ENCODE measurements at regions not wholly inside any gene's neighbourhood (a gene's known extent, or its start where the extent isn't known, plus 50 kb on each side); places are given as distances from the start of the nearest gene placed in this dataset.
"Not testable (repeated sequence)": the region's sequence is repeated elsewhere in the genome, so short reads cannot be mapped to it uniquely, and the experiment has no call there.

DNA sequence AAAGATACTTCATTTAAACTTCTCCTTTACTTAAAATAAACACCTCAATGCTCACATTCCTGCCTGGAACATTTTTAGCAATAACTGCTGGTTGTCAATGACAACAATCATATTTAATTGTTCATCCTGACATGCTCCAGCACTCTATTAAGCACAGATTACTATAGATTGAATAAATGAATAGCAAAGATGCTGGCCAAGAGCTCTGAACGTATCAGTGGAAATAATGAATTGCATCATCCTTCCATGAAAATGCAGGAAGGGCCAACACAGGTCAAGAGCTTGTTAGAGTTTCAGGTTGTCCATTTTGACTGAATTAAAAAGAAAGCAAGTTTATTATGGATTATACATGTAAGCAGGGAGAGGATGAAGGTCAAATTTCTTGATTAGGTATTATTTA is 994.0 kb downstream of the TSN start:
- DNase-seq = no peak

DNA sequence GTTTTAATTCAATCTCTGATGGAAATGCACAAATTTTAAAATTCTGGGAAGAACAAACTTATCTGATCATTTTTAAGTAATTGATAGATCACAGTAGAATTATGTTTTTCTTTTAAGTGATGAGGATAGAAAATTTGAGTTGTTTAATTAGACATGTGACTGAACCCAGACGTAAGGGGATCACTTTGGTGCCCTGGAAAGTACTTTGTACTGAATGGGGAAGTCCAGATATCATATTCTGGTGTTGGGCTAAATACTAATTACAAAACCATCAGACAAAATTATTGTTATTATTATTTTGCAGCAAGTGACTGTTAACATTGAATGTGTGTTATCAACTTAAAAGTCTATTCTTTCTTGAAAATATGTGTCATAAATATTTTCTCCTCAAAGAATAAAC is 994.6 kb downstream of the TSN start:
- DNase-seq = no peak

DNA sequence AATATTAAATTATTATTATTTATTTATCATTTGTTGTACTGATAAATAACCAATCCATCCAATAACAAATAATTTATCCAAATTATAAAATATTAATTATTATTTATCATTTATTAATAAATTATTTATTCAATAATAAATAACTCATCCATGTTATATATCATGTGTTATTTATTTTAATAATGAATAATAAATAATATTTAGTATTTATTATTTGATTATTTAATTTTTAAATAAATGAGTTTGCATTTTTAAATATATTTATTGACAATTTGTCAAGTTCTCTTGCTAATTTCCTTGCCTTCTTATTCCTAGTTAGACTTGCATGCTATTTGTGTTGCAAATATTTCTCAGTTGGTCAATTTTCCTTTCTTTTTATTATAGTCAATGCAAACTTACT is 995.4 kb downstream of the TSN start:
- no peak for DNase-seq

DNA sequence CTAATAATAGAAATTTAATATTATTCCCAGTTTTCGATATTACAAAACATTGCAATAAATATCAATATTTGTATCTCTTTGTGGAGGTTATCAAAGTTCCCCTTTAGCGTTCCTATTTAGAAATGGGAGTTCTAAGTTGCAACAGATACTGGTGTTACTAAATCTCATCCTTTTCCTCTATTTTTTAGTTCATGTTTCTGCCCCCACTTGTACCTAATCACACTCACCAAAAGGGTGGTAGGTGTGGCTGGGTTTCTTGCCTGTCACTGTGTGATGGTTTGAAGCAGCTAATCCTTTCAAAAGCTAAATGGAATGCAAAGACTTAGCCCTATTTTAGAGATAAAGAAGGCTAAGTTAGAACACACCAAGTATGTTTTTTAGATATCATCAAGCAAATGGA is 997.9 kb downstream of the TSN start:
- DNase-seq = no peak

DNA sequence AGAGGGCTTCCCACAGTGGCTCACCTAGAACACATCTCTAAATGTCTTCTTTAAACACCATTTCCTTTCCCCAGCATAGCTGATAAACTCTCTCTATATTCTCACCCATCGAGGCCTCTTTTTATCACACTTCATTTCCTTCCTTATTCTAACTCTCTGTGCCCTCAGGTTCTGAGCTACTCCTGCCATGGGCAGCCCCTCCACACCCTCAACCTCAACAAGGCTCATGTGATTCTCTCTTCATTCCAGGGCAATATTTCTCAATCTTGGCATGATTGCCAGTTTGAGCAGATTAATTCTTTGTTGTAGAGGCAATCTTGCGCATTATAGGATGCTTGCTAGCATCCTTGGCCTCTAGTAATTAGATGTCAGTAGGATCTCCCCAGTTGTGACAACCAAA is 999.1 kb downstream of the TSN start:
- DNase-seq = no peak

DNA sequence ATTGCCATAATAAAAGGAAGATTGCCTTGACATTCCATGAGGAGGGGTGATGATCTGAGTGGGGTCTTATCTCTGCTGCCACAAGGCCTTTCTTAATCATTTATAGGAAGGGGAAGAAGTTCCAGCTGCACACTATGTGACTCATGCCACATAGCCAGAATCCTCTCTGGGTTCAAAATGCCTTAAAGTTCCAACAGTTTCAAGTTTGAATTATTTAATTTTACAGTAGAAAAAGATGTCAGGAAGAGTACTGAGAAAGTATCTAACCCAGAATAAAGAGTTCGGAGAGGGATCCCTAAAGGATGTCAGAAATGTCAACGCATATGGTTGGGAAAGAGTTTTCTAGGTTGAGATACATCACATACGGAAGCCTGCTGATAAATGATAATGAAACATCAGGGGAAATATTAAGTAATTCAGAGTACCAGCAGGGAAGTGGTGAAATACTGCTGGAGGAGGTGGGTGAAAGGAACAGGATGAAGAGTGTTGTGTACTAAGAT is 999.9 kb downstream of the TSN start:
- DNase-seq = no peak

DNA sequence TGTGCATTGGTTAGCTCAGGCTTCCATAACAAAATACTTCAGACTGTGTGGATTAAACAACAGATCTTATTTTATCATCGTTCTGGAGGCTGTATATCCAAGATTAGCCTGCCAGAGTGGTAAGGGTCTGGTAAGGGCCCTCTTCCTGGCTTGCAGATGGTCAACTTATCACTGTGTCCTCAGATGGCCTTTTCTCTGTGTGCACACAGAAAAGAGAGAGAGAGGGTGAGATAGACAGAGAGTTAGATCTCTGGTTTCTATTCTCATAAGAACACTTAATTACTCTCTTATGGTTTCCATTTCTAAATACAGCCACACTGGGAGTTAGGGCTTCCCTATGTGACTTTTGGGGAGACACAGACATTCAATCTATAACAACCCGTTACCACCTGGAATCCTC is 1003.5 kb downstream of the TSN start:
- DNase-seq = no peak

DNA sequence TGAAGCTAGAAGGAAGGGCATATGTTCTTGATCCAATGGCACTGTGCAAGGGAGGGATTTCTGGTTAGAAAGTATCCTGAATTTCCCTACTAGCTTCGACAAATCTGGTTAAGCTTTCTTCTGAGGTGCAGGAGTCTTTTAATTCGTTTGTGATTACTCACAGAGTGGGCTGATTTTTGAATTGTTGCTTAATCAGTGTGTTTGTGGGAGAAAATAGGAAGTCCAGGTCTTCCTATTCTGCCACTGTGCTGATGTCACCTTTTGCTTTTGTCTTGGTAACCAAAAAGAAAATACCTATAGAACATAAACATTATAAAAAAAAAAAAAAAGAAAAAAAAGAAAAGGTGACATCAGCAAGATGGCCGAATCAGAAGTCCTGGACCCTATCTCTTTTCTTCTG is 1008.6 kb downstream of the TSN start:
- DNase-seq = no peak

DNA sequence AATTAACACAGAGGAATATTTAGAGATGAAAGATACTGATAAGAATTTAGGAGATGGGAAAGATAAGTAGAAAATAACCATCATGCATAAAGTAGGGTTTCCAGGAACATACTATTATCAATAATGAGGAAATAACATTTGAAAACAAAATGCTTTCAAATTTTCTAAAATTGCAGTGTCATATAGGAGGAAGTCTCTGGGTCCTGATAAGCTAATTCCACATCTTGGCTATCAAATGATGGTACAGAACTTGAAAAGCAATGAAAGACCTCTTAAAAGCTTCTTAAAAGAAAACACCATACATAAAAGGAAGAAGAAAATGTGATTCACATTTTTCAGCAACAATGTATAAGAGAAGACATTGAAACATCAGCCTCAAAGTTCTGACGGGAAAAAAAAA is 1024.8 kb downstream of the TSN start:
- DNase-seq = no peak

DNA sequence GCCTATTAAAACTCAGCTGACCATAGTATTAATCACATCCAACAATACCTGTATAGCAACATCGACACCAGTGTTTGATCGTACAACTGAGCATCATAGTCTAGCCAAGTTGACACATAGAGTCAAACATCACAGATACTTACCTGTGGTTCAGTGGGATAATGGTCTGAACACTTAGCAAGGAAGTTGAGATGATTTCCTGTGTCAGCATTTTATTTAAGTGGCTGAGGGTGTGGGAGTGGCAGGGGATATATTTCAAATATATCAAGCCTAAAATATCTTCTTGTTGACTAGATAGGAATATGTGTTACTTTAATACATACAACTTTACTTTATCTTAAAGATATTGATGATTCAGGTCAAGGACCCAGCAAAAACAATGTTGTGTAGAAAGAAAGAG is 1038.6 kb downstream of the TSN start:
- no peak for DNase-seq

DNA sequence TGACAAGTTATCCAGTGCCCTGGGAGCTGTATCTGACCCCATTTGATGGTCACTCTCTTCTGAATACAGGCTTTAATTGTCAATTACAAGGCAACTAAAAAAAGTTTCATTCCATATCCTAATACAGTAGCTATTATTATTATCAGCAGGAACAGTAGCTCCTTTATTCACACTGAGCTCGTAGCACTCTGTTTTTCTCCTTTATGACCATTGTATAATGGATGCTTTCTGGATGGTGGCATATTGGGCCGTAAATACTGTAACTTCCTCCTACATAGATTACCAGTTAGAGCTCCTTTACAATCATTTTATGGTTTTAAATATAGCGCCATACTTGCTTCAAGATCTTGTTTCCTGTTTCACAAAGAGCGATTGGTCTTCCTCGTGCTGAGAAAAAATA is 1040.3 kb downstream of the TSN start:
- DNase-seq = no peak

DNA sequence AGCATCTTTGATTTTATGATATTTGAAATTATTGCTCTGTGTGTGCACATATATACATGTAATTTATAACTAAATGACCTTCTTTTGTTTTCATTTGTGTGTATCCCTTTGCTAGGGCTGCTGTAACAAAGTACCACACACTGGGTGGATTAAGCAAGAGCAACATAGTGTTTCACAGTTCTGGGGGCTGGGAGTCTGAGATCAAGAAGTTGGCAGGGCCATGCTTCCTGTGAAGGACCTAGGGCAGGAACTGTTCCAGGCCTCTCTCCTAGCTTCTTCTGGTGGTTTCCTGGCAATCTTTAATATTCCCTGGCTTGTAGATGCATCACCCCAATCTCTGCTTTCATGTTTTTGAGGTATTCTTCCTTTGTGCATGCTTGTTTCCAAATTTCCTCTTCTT is 1043.9 kb downstream of the TSN start:
- no peak for DNase-seq

DNA sequence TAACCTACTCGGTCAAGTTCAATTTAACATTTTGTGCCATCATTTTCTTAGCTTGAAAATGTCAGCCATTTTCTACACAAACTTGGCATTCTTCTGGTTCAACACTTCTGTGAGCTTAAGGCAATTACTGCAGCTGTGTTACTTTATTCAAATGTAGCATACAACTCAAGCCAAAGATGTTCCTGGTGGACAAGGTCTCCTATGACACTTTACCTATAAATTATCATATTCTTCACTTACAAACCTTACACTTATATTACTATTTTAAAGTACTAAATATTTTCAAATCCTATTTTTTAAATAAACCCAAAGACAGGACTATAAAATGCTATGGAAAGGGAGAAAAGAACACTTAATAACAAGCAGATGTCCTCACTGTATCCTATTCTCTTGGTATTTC is 1045.3 kb downstream of the TSN start:
- DNase-seq = no peak

DNA sequence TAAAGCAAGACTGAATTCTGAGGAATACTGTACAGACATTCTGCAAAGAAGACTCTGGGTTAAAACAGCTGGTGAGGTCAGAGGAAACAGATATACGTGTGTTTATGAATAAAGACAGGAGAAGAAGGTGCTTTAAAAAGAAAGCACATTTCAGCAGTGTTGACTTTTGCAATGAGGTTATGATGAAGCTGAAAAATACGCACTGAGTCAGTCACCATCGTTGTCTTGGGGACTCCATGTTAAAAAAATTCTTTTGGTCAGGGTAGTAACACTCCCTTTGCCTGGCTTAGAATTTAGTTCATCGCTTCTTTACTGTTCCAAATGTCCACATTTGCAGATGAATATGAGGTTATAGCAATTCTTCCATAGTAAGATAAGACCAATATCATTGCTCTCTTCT is 1049.0 kb downstream of the TSN start:
- no peak for DNase-seq

DNA sequence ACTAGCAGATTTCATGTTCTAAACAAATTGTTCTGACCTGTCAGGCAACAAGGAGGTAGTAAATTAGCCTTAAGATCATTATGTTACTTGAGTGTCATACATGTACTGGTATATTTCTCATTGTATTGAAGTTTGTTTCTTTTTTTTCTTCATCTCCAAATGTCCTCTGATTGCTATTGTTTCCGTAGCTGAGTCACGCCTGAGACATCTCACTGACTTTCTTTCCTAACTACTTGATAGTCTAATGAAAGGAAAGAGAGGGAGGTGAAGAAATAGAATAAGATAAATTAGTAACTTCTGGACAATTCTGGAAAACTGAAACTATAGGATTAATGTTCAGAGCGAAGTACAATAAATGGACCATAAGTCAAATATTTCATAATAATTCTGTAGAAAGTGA is 1049.9 kb downstream of the TSN start:
- no peak for DNase-seq

DNA sequence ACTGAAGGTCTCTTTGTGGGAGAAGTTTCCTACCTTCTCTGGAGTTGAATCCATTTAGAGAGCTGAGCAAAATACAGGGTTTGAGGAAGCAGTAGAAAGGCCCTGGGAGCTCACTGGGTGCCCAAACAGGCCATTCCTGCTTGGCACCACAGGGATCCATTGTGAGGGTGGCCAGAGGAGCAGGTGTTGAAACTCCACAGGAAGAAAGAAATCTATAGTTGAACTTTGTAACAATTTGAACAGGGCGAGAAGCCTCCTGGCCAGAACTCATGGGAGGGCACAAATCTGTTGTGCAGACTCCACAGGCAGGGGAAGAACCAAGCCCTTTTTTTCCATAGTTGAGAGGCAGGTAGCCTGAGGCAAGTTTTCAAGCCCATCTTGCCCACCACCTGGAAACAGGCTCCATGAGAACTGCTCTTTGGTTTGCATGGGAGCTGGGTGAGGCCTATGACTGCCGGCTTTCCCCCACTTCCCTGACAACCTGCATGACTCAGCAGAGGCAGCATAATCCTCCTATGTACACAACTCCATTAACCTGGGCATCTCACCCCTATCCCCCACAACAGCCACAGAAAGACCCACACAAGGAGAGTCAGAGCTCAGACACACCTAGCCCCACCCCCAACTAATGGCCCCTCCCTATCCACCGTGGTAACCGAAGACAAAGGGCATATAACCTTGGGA is 1053.0 kb downstream of the TSN start:
- DNase-seq = no peak

DNA sequence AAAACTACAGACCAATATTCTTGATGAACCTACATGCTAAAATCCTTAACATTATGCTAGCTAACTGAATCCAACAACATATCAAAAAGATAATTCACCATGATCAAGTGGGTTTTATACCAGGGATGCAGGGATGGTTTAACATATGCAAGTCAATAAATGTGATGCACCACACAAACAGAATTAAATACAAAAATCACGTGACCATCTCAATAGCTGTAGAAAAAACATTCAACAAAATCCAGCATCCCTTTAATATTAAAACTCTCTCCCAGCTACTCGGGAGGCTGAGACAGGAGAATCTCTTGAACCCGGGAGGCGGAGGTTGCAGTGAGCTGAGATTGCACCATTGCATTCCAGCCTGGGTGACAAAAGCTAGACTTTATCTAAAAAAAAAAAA is 1056.8 kb downstream of the TSN start:
- DNase-seq = not testable (repeated sequence)

DNA sequence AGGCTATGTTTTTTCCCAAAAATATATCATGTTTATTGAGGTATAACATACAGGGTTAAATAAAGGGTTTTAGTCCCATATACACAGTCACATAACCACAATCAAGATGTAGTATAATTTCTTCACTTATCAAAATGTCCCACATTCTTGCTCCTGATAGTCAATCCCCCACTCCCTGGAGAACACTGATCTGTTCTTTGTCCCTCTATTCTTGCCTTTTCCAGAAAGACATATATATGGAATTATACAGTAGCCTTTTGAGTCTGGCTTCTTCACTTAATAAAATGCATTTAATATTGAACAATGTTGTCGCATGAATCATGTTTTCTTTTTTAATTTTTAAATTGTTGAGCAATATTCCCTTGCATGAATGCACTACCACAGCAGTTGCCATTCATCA is 1059.7 kb downstream of the TSN start:
- DNase-seq = no peak

DNA sequence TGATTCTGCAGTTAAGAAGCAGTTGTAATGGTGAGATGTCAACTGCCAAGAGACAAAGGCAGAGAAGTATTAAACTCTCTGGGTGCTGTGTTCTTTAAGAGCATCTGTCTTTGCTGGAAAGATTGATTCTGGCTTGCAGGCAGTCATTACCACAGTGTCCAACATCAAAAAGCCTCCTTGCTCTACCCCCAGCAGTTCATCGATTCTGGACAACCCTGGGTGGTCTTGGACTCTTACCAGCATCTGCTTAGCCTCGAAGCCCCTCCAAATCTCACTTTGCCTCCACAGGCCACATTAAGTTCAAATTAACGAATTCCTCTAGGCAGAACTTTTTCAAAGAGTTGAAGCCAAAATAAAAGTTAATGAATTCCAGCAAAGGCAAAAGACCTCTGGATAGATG is 1061.4 kb downstream of the TSN start:
- DNase-seq = peak; percentile 40

DNA sequence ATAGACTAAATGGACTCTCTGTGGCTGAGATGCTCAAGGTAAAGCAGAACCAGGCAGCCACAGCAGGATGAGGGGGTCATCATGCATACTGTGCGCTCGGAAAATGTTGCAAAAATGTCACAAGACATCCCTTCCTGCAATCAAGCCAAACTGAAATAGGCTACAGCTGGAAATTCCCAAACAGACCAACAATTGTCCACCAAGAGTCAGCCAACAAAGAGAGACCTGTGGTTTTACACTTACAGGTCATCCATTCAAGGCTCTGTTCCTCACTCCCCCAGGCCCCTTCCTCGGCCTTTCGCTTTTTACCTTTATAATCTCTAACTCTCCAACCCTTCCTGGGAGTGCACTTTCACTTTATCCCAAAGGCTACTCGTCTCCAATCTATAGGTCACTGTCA is 1066.9 kb downstream of the TSN start:
- no peak for DNase-seq

DNA sequence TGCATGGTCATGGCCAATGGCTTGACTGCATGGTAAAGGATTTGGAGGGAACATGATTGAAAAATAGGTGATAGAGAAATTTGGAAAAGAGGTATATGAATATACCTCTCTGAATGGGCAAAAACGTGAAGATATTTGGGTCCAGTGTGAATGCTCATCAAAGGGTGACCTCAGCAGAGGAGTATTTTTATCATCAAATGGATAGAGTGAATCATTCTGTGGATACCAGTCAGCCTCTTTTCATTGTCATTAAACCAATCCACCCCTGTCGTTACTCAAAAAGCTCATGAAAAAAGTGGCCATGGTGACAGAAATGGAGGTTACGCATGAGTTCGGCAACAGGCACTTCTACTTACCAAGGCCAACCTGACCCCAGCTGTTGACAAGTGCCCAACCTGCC is 1074.7 kb downstream of the TSN start:
- no peak for DNase-seq

DNA sequence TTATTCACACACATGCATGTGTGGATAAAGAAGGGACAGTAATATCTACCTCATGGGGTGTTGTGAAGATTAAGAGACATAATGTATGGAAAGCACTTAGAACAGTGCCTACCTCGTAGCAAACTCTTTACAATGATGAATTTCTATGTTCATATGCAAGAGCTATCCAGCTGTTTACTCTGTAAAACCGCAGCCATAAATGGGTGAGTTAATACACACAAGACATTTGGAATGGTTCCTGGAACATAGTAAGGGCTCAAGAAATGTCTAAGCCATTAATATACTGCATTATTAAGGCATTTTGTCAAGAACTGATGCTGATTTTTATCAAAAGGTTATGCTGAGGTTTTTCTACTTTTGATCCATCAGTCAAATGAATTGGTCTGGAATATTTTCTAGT is 1076.2 kb downstream of the TSN start:
- no peak for DNase-seq

DNA sequence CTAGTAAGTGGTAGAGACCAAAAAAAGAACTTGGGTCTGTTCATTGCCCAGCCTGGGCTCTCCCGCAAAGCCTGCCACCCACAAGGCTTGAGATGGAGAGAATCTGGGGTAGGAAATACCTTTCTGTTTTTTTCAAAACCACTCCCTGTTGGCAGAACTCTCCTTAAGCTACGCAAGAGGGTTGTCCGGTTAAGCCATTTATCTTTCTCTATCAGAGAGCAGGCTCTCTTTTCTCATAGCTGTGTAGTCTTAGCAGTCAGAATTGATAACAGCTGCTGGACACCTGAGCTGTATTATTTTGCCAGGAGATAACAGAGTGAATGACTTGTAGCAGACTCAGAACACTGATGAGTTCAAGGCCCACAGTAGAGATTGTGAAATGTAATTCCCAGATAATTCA is 1088.1 kb downstream of the TSN start:
- DNase-seq = no peak

DNA sequence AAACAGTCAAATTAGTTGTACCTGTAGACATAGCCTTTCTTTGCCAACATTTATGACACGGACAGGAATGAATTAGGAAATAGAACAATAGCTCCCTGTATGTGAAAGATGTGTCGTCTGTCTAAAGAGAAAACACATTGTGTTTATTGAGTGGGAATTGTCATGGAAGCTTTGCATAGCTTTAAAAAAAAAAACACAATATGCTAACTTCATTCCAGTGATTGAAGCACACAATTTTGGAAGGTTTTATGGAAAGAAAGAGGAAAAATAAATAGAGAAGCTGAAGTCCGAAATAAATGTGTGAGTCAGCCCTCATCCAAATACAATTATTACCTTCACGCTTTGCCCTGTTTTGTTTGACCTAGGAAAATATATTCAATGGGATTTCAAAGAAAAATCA is 1095.7 kb downstream of the TSN start:
- DNase-seq = no peak

DNA sequence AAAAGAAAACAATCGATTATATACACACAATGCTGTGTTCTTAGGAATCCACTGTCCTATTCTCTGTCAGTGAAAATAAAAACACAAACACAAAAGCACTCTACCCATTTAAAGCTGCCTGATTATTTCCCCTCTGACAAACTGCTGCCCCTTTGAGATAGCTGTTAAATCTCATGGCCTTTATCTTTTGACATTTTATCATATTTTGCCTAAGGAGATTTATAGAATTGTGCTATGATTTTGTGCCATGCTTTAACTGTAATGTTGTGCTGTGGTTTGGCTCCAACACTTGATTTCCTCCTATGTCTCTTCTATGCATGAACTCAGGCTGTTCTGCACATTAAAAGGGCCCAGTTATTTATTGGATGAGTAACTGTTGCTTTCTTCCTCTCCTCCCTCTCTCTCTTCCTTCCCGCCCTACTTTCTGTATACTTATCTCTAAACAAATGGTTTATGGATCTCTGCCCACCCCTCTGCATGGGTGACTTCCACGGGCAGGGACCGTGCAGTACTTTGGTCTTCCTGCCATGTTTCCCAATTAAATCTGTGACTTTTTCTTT is 1096.6 kb downstream of the TSN start:
- DNase-seq = no peak

All from femur (tissue), 1 donor.